IMR-90 (cell line): ENCODE measurements at regions not wholly inside any gene's neighbourhood (a gene's known extent, or its start where the extent isn't known, plus 50 kb on each side); places are given as distances from the start of the nearest gene placed in this dataset.

Experiments used
- ATAC-seq: fragments of 200-7000 bp; cut with Tn5 transposase; 2 replicates; pipeline ENCODE4 v1.9.1; 2020; ENCODE audit warnings: low read depth, mild to moderate bottlenecking, moderate library complexity
- BruUV-seq: library from RNA; stranded (reverse); fragments of 400-500 nt; replicated peaks from 2 replicates; lab custom pipeline; 2021; lab: Mats Ljungman, UMichigan
- CTCF ChIA-PET: fragments of 300-600 bp; formaldehyde crosslinking; extraction: SDS; loops from one replicate; lab custom pipeline; 2021; ENCODE audit warnings: antibody characterized with exemption; lab: Yijun Ruan, JAX
- POLR2A ChIA-PET: fragments of 300-600 bp; sonication (Branson Sonifier 250); formaldehyde crosslinking; loops from one replicate; lab custom pipeline; 2022; ENCODE audit warnings: antibody characterized with exemption; ENCODE audit not compliant: unreplicated experiment; lab: Charles Lee
- DNase-seq: peaks from one replicate; pipeline ENCODE4 v3.0.0; 2013
- H2AFZ ChIP-seq: replicated peaks from 2 replicates; pipeline ENCODE3; 2013; ENCODE audit warnings: low read length, mild to moderate bottlenecking; ENCODE audit not compliant: poor library complexity
- H2AK5ac ChIP-seq: 2 replicates; pipeline ENCODE4 v1.6.1; 2013; ENCODE audit warnings: low read depth, low read length, inconsistent platforms
- H2AK9ac ChIP-seq: replicated peaks from 2 replicates; pipeline ENCODE3; 2013; ENCODE audit warnings: mild to moderate bottlenecking, low read depth, low read length, moderate library complexity; ENCODE audit not compliant: poor library complexity
- H2BK120ac ChIP-seq: 2 replicates; pipeline ENCODE4 v1.6.1; 2013; ENCODE audit warnings: low read depth, low read length, inconsistent platforms
- H2BK15ac ChIP-seq: 3 replicates; pipeline ENCODE4 v1.6.1; 2013; ENCODE audit warnings: low read depth, low read length, inconsistent platforms
- H2BK20ac ChIP-seq: 2 replicates; pipeline ENCODE4 v1.6.1; 2013; ENCODE audit warnings: low read depth, mild to moderate bottlenecking, inconsistent platforms, low read length, moderate library complexity
- H2BK5ac ChIP-seq: 2 replicates; pipeline ENCODE4 v1.6.1; 2013; ENCODE audit warnings: mild to moderate bottlenecking, low read depth, low read length, inconsistent platforms; ENCODE audit not compliant: poor library complexity, severe bottlenecking
- H3K14ac ChIP-seq: replicated peaks from 2 replicates; pipeline ENCODE4 v1.6.1; 2013; ENCODE audit warnings: low read depth, low read length, inconsistent platforms
- H3K18ac ChIP-seq: 2 replicates; pipeline ENCODE4 v1.6.1; 2013; ENCODE audit warnings: low read depth, low read length, control low read depth
- H3K23ac ChIP-seq: 2 replicates; pipeline ENCODE4 v1.6.1; 2013; ENCODE audit warnings: low read depth, low read length, inconsistent platforms
- H3K27ac ChIP-seq: 2 replicates; pipeline ENCODE4 v1.5.1; 2013; ENCODE audit warnings: mild to moderate bottlenecking, control low read depth, low read length; ENCODE audit not compliant: insufficient read depth
- H3K27me3 ChIP-seq: 2 replicates; pipeline ENCODE4 v1.6.1; 2013; ENCODE audit warnings: low read length; ENCODE audit not compliant: control insufficient read depth, insufficient read depth
- H3K36me3 ChIP-seq: 2 replicates; pipeline ENCODE4 v1.6.1; 2013; ENCODE audit warnings: low read length, mixed read lengths; ENCODE audit not compliant: control insufficient read depth, insufficient read depth
- H3K4ac ChIP-seq: 2 replicates; pipeline ENCODE4 v1.6.1; 2013; ENCODE audit warnings: low read depth, low read length, inconsistent platforms
- H3K4me1 ChIP-seq: 2 replicates; pipeline ENCODE4 v1.6.1; 2013; ENCODE audit warnings: low read length, mixed read lengths; ENCODE audit not compliant: control insufficient read depth, insufficient read depth
- H3K4me2 ChIP-seq: 2 replicates; pipeline ENCODE4 v1.6.1; 2013; ENCODE audit warnings: low read depth, mild to moderate bottlenecking, control low read depth, low read length, moderate library complexity
- H3K4me3 ChIP-seq: 2 replicates; pipeline ENCODE4 v1.5.1; 2013; ENCODE audit warnings: low read depth, mild to moderate bottlenecking, control low read depth, low read length, moderate library complexity; ENCODE audit not compliant: insufficient read depth
- H3K56ac ChIP-seq: 2 replicates; pipeline ENCODE4 v1.6.1; 2013; ENCODE audit warnings: low read length, inconsistent platforms; ENCODE audit not compliant: insufficient read depth; ENCODE audit errors: extremely low read depth
- H3K79me1 ChIP-seq, 2 experiments: 2 replicates each; pipeline ENCODE4 v1.6.1; 2013; ENCODE audit warnings: low read length in 2 of 2, inconsistent platforms in 1 of 2, low read depth in 1 of 2
- H3K9ac ChIP-seq: 2 replicates; pipeline ENCODE4 v1.6.1; 2013; ENCODE audit warnings: low read depth, low read length, control low read depth
- H3K9me1 ChIP-seq: 2 replicates; pipeline ENCODE4 v1.6.1; 2013; ENCODE audit warnings: low read length, inconsistent platforms; ENCODE audit not compliant: insufficient read depth
- H3K9me3 ChIP-seq: 2 replicates; pipeline ENCODE4 v1.6.1; 2013; ENCODE audit warnings: low read length; ENCODE audit not compliant: control insufficient read depth, insufficient read depth
- H4K20me1 ChIP-seq: 2 replicates; pipeline ENCODE4 v1.6.1; 2013; ENCODE audit warnings: low read length, inconsistent platforms; ENCODE audit not compliant: insufficient read depth
- H4K5ac ChIP-seq: 2 replicates; pipeline ENCODE4 v1.6.1; 2013; ENCODE audit warnings: mild to moderate bottlenecking, low read depth, low read length, control low read depth
- H4K8ac ChIP-seq, 2 experiments: 2 replicates each; pipeline ENCODE4 v1.6.1; 2013; ENCODE audit warnings: low read depth in 2 of 2, low read length in 2 of 2, control low read depth in 1 of 2, inconsistent platforms in 1 of 2
- H4K91ac ChIP-seq: 2 replicates; pipeline ENCODE4 v1.6.1; 2013; ENCODE audit warnings: low read depth, low read length, inconsistent platforms; ENCODE audit not compliant: insufficient read depth
- CEBPB ChIP-seq: IDR thresholded peaks from 2 replicates; pipeline ENCODE4 v1.6.1; 2012; ENCODE audit warnings: low read depth, low read length, improper control_type of control experiment
- CHD1 ChIP-seq: IDR thresholded peaks from 2 replicates; pipeline ENCODE4 v1.6.1; 2012; ENCODE audit warnings: low read depth, low read length, improper control_type of control experiment
- CTCF ChIP-seq: conservative IDR thresholded peaks from 2 replicates; pipeline ENCODE4 v1.5.1; 2012; ENCODE audit warnings: mild to moderate bottlenecking, low read depth, low read length, improper control_type of control experiment
- ELK1 ChIP-seq: fragments of 150-350 bp; IDR thresholded peaks from 2 replicates; pipeline ENCODE4 v1.6.1; 2016; ENCODE audit warnings: low read depth, mild to moderate bottlenecking, low read length, moderate library complexity, borderline replicate concordance
- FOS ChIP-seq: fragments of 150-350 bp; IDR thresholded peaks from 2 replicates; pipeline ENCODE4 v1.6.1; 2016; ENCODE audit warnings: low read depth, low read length
- MAFK ChIP-seq: IDR thresholded peaks from 2 replicates; pipeline ENCODE4 v1.6.1; 2012; ENCODE audit warnings: low read depth, low read length, improper control_type of control experiment
- MAZ ChIP-seq: IDR thresholded peaks from 2 replicates; pipeline ENCODE4 v1.6.1; 2012; ENCODE audit warnings: low read depth, mild to moderate bottlenecking, low read length, improper control_type of control experiment, moderate library complexity, borderline replicate concordance
- MXI1 ChIP-seq: IDR thresholded peaks from 2 replicates; pipeline ENCODE4 v1.6.1; 2012; ENCODE audit warnings: low read depth, mild to moderate bottlenecking, low read length, moderate library complexity, borderline replicate concordance
- NFE2L2 ChIP-seq: fragments of 150-350 bp; IDR thresholded peaks from 2 replicates; pipeline ENCODE4 v1.6.1; 2016; ENCODE audit warnings: low read depth, mild to moderate bottlenecking, low read length
- POLR2A ChIP-seq: IDR thresholded peaks from 2 replicates; pipeline ENCODE4 v1.6.1; 2012; ENCODE audit warnings: mild to moderate bottlenecking, low read depth, low read length
- RAD21 ChIP-seq: IDR thresholded peaks from 2 replicates; pipeline ENCODE4 v1.6.1; 2012; ENCODE audit warnings: low read length, improper control_type of control experiment
- RCOR1 ChIP-seq: IDR thresholded peaks from 2 replicates; pipeline ENCODE4 v1.6.1; 2012; ENCODE audit warnings: mild to moderate bottlenecking, low read length, improper control_type of control experiment; ENCODE audit not compliant: insufficient replicate concordance
- RFX5 ChIP-seq: IDR thresholded peaks from 2 replicates; pipeline ENCODE4 v1.8.0; 2012; ENCODE audit warnings: low read depth, mild to moderate bottlenecking, low read length, moderate library complexity
- USF2 ChIP-seq: fragments of 150-350 bp; IDR thresholded peaks from 2 replicates; pipeline ENCODE4 v1.6.1; 2017; ENCODE audit warnings: mild to moderate bottlenecking, antibody characterized with exemption, low read length, low read depth
- WGBS, 2 experiments: methylation state at CpG; one replicate each; pipeline versions ENCODE4 v1.1.5 to v1.1.7; 2013; ENCODE audit warnings: missing lambda C conversion rate in 2 of 2; ENCODE audit not compliant: insufficient read length in 1 of 2; ENCODE audit errors: extremely low coverage in 2 of 2; 5-methylcytosine and 5-hydroxymethylcytosine counted together
- dilution Hi-C: fragments of 300-500 bp; cut with HindIII; formaldehyde crosslinking; loops from one replicate; pipeline ENCODE4 v1.14.3; 2018; ENCODE audit warnings: low sequenced_read_pairs; ENCODE audit not compliant: unreplicated experiment
- in situ Hi-C: fragments of 300-500 bp; cut with MboI; formaldehyde crosslinking; loops from 3 replicates; pipeline ENCODE4 v1.14.3; 2019; ENCODE audit warnings: low sequenced_read_pairs, inconsistent platforms, mixed read lengths
- intact Hi-C: fragments of 100-400 bp; cut with micrococcal nuclease; formaldehyde crosslinking; loops from 2 replicates; pipeline ENCODE4 v1.10.0; 2022

- H3K18ac ChIP-seq = no peak overlapping the region
Observed at GRCh38 chr5:99317136-99317535, 388.3 kb upstream of the CHD1 start.

More at GRCh38 chr5:99317136-99317535, 388.3 kb upstream of the CHD1 start:
- Histone ChIP-seq H3K79me1 (no peaks in the 10 kb centered on the region), H3K27ac (no peak overlapping the region), H3K56ac (no peak overlapping the region), H4K5ac (no peak overlapping the region), H4K20me1 (no peaks in the 10 kb centered on the region), H2BK15ac (no peak overlapping the region), H4K91ac (no peak overlapping the region), H2AK9ac (no peak overlapping the region), H4K8ac (no peak overlapping the region), H2AFZ (no peak overlapping the region), H3K36me3 (no peaks in the 10 kb centered on the region), H2AK5ac (no peak overlapping the region), H2BK120ac (no peak overlapping the region), H3K9me3 (peaks cover 5% of the 10 kb centered on the region; the same call in 1 of the 2 replicates), H3K9ac (no peak overlapping the region), H3K9me1 (no peaks in the 10 kb centered on the region), H3K14ac (no peak overlapping the region), H2BK5ac (no peak overlapping the region), H3K4me2 (no peak overlapping the region), H3K23ac (no peak overlapping the region), H3K4me1 (no peaks in the 10 kb centered on the region), H3K27me3 (no peaks in the 10 kb centered on the region), H2BK20ac (no peak overlapping the region), H3K4me3 (no peak overlapping the region), H3K4ac (no peak overlapping the region)
- CTCF ChIA-PET = no interaction called here
- ATAC-seq (no peak), DNase-seq (no peak)
- POLR2A ChIA-PET = no interaction called here
- in situ Hi-C loops (no loop called here), intact Hi-C loops (no loop called here), dilution Hi-C loops (no loop called here)
- WGBS, 2 experiments = 50% methylated on average over 1 of the region's 4 CpGs; no CpG with 5 or more reads in 1 of the 2 experiments
- TF ChIP-seq FOS (no peak), ELK1 (no peak), CHD1 (no peak), MAFK (no peak), CEBPB (no peak), RAD21 (no peak), MXI1 (no peak), POLR2A (no peak), USF2 (no peak), CTCF (no peak), RCOR1 (no peak), MAZ (no peak), RFX5 (no peak), NFE2L2 (no peak)
- BruUV-seq = no TSS peak
